Neural progenitor cell (in vitro differentiated cells): ENCODE measurements at regions not wholly inside any gene's neighbourhood (a gene's known extent, or its start where the extent isn't known, plus 50 kb on each side); places are given as distances from the start of the nearest gene placed in this dataset.
"Not testable (repeated sequence)": the region's sequence is repeated elsewhere in the genome, so short reads cannot be mapped to it uniquely, and the experiment has no call there.

ENCODE experiments used
- EZH2 ChIP-seq: fragments of 200-600 bp; sonication (generic); IDR thresholded peaks from 2 replicates; pipeline ENCODE4 v1.6.1; 2017; ENCODE audit warnings: antibody characterized with exemption, mild to moderate bottlenecking, moderate library complexity
- TF ChIP-seq, protein P1 (sequence below): fragments of 200-600 bp; sonication (generic); IDR thresholded peaks from 2 replicates; pipeline ENCODE4 v1.5.1; 2017; ENCODE audit warnings: antibody characterized with exemption, mild to moderate bottlenecking

DNA sequence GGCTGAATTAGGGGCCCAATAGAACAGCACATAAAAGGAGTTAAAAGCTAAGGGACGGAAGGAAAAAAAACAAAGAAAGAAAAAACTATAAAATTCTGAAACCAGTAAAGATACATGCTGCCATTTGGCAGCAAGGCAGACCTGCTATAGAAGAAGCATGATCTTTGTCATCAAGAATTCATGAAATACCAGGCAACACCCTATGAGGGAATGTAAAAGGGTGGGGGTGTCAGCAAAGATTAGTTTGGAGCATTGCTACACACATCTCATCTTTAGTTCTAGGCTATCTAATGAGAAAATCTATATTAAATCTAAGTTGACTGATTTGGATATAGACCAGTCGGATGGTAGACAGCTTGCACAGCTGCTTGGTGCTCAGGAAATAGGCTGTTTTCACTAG lies 66.4 kb upstream of the LRRC37A2 start:
- TF ChIP-seq, protein P1, sequence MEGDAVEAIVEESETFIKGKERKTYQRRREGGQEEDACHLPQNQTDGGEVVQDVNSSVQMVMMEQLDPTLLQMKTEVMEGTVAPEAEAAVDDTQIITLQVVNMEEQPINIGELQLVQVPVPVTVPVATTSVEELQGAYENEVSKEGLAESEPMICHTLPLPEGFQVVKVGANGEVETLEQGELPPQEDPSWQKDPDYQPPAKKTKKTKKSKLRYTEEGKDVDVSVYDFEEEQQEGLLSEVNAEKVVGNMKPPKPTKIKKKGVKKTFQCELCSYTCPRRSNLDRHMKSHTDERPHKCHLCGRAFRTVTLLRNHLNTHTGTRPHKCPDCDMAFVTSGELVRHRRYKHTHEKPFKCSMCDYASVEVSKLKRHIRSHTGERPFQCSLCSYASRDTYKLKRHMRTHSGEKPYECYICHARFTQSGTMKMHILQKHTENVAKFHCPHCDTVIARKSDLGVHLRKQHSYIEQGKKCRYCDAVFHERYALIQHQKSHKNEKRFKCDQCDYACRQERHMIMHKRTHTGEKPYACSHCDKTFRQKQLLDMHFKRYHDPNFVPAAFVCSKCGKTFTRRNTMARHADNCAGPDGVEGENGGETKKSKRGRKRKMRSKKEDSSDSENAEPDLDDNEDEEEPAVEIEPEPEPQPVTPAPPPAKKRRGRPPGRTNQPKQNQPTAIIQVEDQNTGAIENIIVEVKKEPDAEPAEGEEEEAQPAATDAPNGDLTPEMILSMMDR = not testable (repeated sequence)
- TF ChIP-seq EZH2 = not testable (repeated sequence)
